ENCODE measurements at regions not wholly inside any gene's neighbourhood (a gene's known extent, or its start where the extent isn't known, plus 50 kb on each side); places are given as distances from the start of the nearest gene placed in this dataset.

DNA sequence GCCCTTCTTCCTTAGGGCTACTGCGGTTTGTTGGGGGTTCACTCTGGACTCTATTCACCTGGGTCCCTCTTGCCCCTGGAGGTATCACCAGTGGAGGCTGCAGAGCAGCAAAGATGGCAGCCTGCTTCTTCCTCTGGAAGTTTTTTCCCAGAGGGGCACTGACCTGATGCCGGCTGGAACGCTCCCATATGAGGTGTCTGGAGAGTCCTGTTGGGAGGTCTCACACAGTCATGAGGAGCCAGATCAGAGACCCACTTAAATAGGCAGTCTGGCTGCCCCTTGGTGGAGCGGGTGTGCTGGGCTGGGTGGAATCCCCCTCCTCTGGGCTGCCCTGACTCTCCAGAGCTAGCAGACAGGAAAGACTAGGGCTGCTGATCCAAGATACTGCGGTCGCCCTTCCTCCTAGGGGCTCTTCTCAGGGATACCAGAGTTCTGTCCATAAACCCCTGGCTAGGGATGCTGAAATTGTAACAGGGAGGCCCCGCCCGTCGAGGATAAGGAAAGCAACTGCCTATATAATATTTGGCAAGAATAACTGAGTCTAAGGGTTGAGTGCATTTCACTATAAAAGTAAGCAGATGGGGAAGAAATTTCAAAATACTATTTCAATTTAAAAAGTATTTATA is 140.7 kb downstream of the NOL4 start:
- intact Hi-C loops (cut with DNase I) = no loop called here
- DNase-seq (ENCODE audit: low spot score) = no peak

DNA sequence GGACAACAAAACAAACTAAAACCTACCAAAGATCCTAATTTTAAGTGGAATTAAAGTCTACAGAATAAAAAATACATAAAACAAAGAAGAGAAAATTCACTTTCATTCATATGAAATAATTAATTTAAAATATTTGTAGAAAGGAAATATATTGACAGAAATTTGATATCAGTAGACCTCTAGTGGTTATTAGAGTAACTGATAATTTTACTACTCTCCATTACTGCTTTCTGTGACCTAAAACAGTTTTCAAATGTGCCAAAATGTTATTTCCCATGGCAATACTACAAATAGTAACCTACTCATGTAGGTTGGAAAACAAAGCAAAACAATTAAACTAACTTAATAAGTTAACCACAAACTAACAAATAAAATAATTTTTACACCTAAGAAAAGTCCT is 147.1 kb downstream of the NOL4 start:
- intact Hi-C loops (cut with DNase I) = no loop called here
- no peak for DNase-seq (ENCODE audit: low spot score)

DNA sequence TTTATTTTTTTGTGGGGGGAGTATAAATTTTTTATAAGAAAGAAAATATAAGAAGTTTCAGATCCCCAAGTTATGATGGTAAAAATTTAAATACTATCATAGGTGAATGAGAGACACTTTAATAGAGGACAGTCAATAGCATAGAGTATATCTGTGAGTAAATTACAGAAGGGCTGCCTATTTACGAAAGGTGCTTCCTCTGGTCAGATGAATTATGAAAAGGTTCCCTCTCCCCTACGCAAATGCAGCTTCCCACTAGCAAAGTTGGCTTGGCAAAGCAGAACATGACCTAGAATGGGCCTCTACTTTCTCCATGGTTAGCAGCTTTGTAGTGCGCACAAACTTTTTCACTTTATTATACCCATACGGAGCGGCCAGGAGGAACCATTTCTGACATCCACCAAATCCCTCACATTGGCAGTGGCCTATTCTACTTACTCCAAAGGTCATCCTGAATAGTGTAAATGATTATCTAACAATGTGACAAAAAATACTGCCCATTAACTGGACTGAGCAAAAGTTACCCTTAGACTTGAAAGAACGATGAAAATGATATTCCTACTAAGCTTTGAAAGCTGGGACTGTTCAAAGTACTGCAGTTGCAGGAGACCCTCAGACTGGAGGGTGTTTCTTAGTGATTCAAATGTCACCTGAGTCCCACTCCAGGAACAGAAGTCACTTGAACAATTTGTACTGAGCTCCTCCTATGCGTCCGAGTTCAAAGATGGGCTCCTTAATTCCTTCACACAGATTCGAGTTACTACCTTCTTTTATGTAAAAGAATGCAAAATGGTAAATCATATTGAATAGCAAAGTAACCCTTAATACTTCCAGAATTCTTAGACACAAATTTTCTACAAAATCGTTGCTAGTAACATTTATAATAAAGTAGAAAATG is 148.5 kb downstream of the NOL4 start:
- intact Hi-C loops (cut with DNase I) = no loop called here
- no peak for DNase-seq (ENCODE audit: low spot score)

DNA sequence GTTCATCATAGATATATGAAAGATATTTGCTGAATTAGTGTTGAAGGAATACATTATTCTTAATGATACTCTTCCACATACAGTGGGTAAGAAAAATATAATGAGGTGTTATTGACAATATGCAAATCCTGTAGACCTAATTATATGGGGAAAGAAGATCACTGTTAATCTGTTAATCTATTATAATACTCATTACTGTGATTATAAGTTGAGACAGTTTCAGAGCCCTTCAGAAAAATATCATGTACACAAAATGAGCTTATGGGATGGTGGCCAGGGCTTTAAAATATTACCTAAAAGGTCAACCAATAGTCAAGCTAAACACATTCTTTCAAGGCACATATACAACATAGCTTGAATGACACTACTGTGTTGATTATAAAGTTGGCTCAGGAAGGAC is 163.5 kb downstream of the NOL4 start:
- intact Hi-C loops (cut with DNase I) = no loop called here
- DNase-seq (ENCODE audit: low spot score) = no peak

- DNase-seq (ENCODE audit: low spot score) = no peak
- intact Hi-C loops (cut with DNase I) = no loop called here
These were observed 169.5 kb downstream of the NOL4 start for GRCh38 chr18:34055227-34055626.

- DNase-seq (ENCODE audit: low spot score) = no peak
- intact Hi-C loops (cut with DNase I) = no loop called here
These were observed 174.1 kb downstream of the NOL4 start for GRCh38 chr18:34050661-34051060.

- intact Hi-C loops (cut with DNase I) = no loop called here
- DNase-seq (ENCODE audit: low spot score) = no peak
These were observed 175.2 kb downstream of the NOL4 start for GRCh38 chr18:34049511-34049910.

DNA sequence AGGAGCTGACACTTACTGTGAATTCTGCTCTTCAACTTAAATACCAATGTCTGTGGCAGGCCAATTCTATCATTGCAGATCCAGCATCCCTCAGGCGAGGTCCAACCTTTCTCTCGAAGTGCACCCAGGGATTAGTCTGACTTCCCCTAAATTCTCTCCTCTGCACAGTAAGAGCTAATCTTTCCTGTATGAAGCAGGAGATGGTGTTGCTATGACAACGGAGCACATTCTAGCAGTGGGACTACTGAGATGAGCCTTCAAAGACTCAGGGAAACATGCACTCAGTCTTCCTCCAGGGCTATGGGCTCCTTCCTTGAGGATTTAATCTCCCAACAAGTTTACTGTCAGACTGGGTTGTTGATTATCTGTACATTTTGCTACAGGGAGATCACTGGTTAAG is 176.3 kb downstream of the NOL4 start:
- intact Hi-C loops (cut with DNase I) = no loop called here
- DNase-seq (ENCODE audit: low spot score) = no peak

- DNase-seq (ENCODE audit: low spot score) = no peak
- intact Hi-C loops (cut with DNase I) = no loop called here
These were observed 182.1 kb downstream of the NOL4 start for GRCh38 chr18:34042423-34043146.

DNA sequence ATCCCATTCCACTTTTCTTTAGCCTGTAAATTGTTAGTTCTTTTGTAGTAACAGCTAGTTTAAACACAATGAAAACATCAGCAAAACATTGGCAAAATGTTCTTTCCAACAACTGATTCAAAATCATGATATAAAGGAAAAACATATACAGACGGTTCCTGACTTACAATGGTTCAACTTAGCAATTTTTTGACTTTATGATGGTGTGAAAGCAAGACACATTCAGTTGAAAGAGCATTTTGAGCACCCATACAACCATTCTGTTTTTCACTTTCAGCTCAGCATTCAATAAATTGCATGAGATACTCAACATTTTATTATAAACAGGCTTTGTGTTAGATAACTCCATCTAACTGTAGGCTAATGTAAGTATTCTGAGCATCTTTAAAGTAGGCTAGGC is 185.1 kb downstream of the NOL4 start:
- intact Hi-C loops (cut with DNase I) = no loop called here
- no peak for DNase-seq (ENCODE audit: low spot score)

- intact Hi-C loops (cut with DNase I) = no loop called here
- no peak for DNase-seq (ENCODE audit: low spot score)
These were observed 185.5 kb downstream of the NOL4 start for GRCh38 chr18:34039201-34039600.

DNA sequence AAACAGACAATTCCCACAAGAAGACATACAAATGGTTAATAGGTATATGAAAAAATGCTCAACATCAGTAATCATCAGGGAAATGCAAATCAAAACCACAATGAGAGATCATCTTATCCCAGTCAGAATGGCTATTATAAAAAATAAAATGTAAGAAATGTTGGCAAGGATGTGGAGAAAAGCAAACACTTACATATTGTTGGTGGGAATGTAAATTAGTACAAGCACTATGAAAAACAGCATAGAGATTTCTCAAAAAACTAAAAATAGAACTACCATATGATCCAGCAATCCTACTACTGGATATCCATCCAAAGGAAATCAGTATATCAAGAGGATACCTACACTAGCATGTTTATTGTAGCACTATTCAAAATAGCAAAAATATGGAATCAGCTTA is 186.6 kb downstream of the NOL4 start:
- DNase-seq (ENCODE audit: low spot score) = no peak
- intact Hi-C loops (cut with DNase I) = no loop called here

DNA sequence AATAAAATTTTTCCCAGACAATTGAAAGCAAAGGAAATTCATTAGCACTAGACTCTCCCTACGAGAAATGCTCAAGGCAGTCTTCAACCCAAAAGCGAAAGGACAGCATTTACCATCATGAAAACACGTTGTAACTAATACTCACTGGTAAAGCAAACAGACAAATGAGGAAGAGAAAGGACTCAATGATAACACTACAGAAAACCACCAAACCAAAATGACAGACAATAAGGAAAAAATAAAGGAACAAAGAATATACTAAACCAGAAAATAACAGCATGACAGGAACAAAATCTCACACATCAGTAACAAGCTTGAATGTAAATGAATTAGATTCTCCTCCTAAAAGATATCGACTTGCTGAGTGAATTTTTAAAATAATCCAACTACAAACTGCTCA is 190.7 kb downstream of the NOL4 start:
- no peak for DNase-seq (ENCODE audit: low spot score)
- intact Hi-C loops (cut with DNase I) = no loop called here

DNA sequence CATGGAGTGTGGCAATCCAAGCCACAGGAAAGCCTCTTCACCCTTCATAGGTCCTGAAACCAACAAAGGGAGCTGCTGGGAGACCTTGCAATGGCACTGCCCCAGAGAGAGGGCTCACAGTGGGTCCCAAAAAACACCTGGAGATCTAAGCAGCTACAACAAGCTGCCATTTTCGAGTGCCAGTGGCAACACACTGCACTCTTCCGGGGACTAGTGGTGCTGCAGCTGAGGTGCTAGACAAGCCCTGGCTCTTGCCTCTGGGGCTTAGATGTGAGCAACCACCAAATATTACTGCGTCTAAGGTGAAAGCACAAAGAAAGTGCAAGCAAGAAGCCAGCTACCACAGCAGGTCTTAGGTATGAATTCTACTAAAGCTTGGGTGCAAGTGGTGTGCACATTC is 192.9 kb downstream of the NOL4 start:
- no peak for DNase-seq (ENCODE audit: low spot score)

GRCh38 chr18:34028324-34028723 is 196.4 kb downstream of the NOL4 start:
- DNase-seq (ENCODE audit: low spot score) = no peak
- intact Hi-C loops (cut with DNase I) = no loop called here

More for the DNA sequence above, 192.9 kb downstream of the NOL4 start:
- intact Hi-C loops (cut with DNase I) = no loop called here

DNA sequence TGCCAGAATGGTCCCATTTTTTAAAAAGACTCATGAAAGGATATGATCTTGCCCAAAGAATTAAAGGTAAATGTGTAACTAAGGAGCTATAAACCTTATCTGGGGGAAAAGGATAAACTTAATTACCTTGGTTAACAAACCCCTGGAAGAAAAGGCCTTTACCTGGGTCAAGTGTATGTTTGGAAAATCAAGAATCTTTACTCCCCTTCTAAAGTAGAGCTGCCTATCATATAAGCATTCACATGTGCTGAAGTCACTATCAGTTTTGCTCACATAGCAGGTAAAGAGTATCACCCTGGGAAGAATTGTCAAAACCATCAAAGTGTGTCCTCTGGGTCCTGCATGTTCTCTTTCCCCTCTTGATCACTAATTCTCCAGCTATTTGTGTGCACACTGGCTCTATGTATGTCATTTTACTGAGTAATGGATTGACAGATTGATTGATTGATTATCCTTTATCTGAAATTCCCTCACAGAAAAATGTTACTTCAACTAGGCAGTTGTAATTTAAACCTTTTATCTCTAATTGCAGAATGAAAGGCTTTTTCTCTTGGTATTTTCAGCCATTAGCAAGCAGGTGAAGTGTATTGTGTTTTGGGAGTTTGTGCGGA is 199.4 kb downstream of the NOL4 start:
- intact Hi-C loops (cut with DNase I) = no loop called here

GRCh38 chr18:34023471-34023870 is 201.2 kb downstream of the NOL4 start:
- DNase-seq (ENCODE audit: low spot score) = no peak
- intact Hi-C loops (cut with DNase I) = no loop called here

More for the DNA sequence above, 199.4 kb downstream of the NOL4 start:
- DNase-seq (ENCODE audit: low spot score) = no peak

DNA sequence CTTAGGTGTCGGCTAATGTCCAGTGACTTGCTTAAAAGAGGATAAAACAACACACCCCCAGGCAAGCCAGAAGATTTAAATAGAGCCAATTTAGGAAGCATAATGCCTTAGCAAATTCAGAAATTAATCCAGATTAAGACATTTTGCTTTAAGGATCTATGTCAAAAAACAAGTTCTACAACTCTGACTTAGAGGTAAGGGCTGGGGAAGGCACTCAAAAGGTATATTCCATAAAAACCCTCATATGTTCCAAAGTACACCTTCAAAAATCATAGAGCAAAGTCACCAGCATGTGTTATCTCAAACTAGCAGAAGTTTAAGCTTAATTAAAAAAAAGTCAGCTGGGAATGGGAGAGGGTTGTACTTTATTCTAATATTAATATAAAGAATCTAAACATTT is 206.4 kb downstream of the NOL4 start:
- intact Hi-C loops (cut with DNase I) = no loop called here
- no peak for DNase-seq (ENCODE audit: low spot score)

DNA sequence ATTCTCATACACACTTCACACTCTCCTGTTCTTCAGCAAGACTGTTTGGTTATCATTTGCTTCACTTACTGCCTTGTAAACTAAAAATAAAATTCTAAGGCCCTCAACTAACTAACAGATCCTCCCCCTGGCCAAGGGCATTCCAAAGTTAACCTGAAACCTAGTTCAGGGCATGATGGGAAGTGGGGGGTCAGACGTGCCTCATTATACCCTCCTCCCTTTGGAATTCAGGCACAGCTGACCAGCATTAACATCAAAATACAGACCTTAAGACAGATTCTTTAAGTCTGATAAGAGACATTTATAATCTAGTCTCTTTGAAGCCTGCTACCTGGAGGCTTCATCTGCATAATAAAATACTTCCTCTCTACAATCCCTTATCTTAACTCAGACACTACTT is 221.0 kb downstream of the NOL4 start:
- DNase-seq (ENCODE audit: low spot score) = no peak
- intact Hi-C loops (cut with DNase I) = no loop called here

DNA sequence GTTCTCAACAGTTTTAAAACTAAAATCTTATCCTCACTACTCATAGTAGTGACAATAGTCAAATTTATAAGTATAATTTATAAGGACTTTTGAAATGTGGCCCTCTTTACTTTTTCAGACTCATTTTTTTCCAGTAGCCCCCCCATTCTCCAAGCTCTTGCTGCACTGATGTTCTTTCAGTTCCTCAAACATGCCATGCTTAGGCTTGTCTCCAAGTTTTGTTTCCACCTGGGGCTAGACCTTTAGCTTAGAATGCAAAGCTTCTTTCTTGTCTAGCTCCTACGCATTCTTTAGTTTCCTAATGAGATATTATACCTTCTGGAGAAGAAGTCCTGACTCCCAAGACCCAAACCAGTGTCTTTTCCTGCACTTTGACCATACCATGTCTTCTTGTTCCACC is 222.6 kb downstream of the NOL4 start:
- no peak for DNase-seq (ENCODE audit: low spot score)
- intact Hi-C loops (cut with DNase I) = no loop called here
